ENCODE measurements at regions not wholly inside any gene's neighbourhood (a gene's known extent, or its start where the extent isn't known, plus 50 kb on each side); places are given as distances from the start of the nearest gene placed in this dataset.

- TF ChIP-seq, protein P1, sequence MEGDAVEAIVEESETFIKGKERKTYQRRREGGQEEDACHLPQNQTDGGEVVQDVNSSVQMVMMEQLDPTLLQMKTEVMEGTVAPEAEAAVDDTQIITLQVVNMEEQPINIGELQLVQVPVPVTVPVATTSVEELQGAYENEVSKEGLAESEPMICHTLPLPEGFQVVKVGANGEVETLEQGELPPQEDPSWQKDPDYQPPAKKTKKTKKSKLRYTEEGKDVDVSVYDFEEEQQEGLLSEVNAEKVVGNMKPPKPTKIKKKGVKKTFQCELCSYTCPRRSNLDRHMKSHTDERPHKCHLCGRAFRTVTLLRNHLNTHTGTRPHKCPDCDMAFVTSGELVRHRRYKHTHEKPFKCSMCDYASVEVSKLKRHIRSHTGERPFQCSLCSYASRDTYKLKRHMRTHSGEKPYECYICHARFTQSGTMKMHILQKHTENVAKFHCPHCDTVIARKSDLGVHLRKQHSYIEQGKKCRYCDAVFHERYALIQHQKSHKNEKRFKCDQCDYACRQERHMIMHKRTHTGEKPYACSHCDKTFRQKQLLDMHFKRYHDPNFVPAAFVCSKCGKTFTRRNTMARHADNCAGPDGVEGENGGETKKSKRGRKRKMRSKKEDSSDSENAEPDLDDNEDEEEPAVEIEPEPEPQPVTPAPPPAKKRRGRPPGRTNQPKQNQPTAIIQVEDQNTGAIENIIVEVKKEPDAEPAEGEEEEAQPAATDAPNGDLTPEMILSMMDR (IDR thresholded peaks at IDR 0.05), result no peak
- TF ChIP-seq POLR2A (IDR thresholded peaks at IDR 0.05), result no peak
These were observed 388.4 kb upstream of the HS3ST1 start for GRCh38 chr4:11817088-11817487.
